Activated T-cell treated with anti-CD3 and anti-CD28 coated beads for 4 hours (primary cell): ENCODE measurements at regions not wholly inside any gene's neighbourhood (a gene's known extent, or its start where the extent isn't known, plus 50 kb on each side); places are given as distances from the start of the nearest gene placed in this dataset.

ENCODE experiments used
- DNase-seq: peaks from one replicate; pipeline ENCODE4 v3.0.0-alpha.2; 2020

GRCh38 chr13:84238381-84238780 is 356.1 kb upstream of the SLITRK1 start:
- DNase-seq = no peak

- no peak for DNase-seq
These were observed 354.9 kb upstream of the SLITRK1 start for GRCh38 chr13:84237143-84237542.

DNA sequence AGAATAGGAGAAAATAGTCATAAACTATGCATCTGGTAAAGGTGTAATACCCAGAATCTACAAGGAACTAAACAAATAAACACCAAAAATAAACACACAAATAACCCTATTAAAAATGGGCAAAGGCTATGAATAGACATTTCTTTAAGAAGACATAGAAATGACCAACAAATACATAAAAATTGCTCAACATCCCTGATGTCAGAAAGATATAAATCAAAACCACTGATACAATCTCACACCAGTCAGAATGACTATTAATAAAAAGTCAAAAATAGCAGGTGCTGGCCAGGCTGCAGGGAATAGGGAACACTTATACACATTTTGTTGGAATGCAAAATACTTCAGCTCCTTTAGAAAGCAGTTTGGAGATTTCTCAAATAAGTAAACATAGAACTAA is 352.1 kb upstream of the SLITRK1 start:
- DNase-seq = no peak

DNA sequence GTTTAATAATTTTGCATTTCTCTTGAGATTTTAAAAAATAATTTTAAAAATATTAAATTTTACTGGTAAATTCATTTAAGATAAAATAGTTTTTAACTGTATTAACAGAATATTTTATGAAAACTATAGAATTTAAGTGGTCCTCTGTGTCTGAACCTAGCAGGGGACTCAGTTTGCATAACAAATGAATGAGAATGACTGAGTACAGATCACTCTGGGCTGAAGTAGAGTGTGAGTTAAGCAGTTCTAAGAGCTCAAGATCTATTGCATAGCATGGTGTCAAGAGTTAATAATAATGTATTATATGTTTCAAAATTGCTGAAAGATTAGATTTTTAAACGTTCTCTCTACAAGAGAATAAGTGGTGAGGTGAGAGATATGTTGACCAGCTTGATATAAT is 348.3 kb upstream of the SLITRK1 start:
- no peak for DNase-seq

DNA sequence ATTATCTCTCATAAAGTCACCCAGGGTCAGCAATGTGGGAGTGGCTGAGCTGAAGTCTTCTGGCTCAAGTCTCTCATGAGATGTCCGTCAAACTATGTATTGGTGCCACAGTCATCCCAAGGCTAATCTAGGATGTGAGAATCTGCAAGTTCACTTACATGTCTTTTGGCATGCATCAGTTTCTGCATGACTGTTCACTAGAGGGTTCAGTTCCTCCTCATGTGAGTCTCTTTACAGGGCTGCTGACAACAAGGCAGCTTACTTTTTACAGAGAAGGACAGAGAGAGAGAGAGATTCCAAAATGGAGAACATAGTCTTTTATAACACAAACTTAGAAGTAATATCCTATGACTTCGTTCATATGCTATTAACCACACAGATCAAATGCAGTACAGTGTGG is 328.8 kb upstream of the SLITRK1 start:
- no peak for DNase-seq

GRCh38 chr13:84208246-84208910 is 326.1 kb upstream of the SLITRK1 start:
- DNase-seq = no peak

DNA sequence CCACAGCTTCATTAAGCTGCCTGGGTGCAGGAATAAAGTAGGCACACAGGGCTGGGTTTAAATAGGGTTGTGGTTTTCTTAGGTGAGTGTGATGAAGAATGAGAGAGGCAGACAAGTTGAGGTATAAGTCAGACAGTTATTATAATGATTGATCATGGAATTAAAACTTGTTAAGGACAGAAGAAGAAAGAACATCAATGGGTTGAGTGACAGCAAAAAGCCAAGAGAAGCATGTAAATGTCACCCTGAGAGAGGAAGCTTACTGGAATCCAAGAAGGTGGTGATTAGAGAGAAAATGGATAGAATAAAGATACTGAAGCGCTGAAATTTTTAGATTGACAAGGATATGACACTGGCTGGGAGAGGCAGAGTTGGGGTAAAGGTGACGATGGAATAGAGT is 325.2 kb upstream of the SLITRK1 start:
- DNase-seq = no peak

DNA sequence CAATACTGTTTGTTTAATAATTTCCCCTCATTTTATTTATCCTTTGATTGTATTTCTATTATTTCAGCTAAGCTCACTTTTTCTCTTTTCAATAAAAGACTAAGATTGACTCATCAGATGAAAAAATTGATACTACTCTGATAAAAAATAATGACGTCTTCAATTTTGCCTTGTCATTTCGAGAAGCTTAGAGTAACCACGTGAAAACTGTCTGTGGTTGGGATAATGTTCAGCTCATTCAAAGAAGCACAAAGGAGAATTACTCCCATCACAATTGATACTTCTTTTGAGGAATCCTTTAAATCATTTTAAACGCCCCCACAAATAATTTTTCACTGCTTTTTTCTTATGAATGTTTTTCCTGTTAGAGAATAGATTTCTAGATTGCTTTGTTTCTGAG is 318.7 kb upstream of the SLITRK1 start:
- no peak for DNase-seq

DNA sequence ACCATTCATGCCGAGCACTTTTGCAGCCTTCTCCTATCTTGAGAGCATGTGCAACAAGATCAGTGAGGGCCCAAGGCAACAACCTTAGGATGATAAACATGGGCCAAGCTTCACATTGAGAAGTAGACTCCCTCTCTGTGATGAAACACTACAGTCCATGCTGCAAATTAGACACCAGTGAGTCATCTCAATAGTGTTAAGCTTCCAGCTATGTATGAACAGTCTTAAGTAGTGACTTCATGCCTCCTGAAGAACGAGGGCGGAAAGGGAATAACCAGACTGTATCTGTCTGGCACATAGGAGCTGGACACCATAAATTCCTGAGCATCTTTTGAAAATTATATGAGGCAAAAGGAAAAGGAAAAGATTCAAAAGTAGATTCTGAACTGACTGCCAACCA is 309.9 kb upstream of the SLITRK1 start:
- no peak for DNase-seq

- DNase-seq = no peak
These were observed 308.9 kb upstream of the SLITRK1 start for GRCh38 chr13:84191139-84191538.

- no peak for DNase-seq
These were observed 305.4 kb upstream of the SLITRK1 start for GRCh38 chr13:84187626-84188025.

DNA sequence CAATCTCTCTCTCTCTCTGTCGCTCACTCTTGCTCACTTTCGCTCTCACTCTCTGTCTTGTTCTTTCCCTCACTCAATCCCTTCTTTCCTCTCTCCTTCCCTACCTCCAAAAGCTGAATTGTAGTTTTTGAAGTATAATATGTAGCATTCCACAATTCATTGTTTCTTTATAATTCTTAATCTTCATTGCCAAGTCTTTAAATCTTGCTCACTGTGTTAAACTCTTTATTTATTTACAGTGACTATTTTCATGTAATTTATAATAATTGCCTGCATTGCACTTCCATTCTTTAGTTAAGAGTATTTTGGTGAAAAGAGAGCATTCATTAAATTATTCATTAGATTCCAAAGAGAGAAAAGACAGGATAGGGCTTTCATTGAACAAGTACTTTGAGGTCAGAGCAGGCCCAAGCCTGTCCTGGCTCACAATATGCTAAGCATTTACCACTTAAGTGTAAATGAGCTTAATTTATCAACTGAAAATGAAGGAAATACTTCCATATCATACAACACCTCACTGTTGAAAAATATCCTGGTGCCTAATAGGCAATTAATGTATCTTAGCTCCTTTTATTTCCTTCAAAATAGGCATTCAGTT is 257.4 kb upstream of the SLITRK1 start:
- DNase-seq = no peak

DNA sequence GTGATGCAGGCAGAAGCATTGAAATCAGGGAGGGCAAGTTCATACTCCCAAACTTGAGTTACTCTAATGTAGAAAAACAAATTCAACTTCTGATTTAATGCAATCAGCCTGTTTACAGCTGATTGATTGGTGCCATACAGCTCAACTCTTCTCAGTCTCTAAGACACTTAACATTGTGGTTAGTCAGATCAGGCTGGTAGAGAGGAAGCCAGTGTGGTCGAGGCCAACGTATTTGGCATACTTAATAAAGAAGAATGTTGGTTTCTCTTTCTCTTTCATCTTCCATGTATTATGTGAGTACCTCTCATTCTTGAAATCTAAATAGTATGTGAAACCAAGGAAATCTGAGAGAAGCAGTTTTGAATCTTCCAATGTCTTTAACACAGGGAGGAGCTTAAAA is 255.0 kb upstream of the SLITRK1 start:
- DNase-seq = peak; percentile 11

DNA sequence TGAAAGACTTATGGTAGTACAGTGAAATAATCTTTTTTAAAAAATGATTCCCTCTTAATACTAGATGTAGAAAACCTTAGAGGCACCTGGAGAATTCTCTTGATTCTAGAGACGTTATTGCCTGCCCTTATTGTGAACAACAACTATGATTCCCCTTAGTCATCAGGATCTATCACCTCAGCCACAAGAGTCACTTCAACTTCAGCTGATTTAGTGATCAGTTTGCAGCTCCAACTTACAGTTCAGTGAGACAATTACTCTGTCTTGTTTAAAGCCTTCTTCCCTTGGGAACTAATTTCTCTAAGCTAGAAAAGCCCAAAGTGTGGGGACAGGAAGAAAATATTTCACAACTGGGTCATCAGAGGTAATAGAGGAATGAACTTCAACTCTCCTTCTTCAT is 254.3 kb upstream of the SLITRK1 start:
- DNase-seq = no peak

DNA sequence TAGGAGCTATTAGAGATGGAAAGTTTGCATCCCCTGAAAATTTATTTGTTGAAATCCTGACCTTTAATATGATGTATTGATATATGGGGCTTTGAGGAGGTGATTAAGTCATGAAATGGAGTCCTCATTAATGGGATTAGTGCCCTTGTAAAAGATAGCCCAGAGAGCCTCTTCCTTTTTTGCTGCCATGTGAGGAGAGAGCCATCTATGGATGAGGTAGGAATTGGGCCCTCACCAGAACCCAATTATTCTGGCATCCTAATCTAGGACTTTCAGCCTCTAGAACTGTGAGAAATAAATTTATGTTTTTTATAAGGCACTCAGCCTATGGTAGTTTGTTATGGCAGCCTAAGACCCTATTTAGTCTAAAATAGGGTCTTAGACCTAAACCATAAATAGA is 250.2 kb upstream of the SLITRK1 start:
- DNase-seq = no peak

DNA sequence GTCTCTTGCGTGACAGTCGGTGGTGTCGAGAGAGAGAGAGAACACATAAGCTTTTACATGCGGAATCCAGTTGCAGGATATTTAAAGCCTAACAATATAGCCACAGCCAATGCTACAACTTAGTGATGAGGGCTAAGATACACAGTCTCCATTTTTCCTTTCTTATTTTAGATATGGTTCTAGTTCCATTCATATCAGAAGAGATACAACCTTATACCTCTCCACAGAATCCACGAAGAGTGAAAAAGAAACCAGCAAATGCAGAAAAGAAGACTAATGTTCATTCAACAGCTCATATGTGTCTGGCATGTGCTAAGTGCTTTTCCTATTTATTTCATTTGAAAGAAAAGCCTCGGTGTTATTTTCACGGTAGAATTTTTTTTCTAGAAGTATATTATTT is 249.0 kb upstream of the SLITRK1 start:
- DNase-seq = no peak

GRCh38 chr13:84130495-84131114 is 248.3 kb upstream of the SLITRK1 start:
- DNase-seq = no peak

DNA sequence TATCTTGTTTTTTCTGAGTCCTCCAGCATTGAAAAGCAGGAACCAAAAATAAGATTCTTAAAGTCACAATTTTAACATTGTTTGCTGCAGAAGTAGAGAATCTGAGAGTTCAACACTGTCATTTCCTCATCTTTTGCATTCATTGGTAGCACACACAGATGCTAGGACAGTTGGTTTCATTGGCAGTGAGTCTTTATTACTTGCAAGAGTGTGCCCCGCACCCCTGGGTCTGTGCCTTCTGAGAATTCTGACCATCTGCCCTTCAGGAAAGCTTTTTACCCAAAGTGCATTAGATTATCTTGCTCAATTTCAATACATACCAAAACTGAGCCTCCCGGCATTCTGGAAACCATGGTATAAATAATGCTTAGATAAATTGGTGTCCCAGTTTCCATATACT is 247.7 kb upstream of the SLITRK1 start:
- DNase-seq = no peak

DNA sequence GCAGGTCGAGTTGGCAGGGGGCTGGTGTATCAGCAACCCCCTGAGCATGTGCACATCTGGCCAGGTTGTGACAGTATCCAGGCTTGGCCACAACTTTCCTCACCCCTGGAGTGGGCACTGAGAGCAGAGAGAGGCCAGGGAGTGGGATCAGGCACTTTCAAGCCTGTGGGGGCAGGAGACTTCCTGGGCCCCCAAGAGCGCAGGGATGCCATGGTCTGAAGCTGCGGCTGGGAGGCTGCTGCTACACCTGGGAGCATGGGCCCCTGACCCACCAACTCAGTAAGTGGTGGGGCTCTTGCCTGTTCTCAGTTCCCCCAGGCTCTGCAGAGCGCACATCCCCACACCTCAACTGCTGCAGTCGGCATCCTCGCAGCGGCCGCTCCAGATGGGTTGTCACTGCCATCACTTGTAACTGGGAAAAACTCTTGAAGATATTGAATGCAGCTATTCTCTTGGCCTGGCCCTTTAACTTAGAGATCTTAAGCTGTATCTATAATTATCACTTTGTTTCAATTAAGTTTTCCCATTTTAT is 245.4 kb upstream of the SLITRK1 start:
- no peak for DNase-seq

- DNase-seq = no peak
These were observed 244.4 kb upstream of the SLITRK1 start for GRCh38 chr13:84126671-84127171.

GRCh38 chr13:84121456-84121855 is 239.2 kb upstream of the SLITRK1 start:
- DNase-seq = no peak

GRCh38 chr13:84118839-84119409 is 236.7 kb upstream of the SLITRK1 start:
- no peak for DNase-seq

GRCh38 chr13:84098273-84098672 is 216.0 kb upstream of the SLITRK1 start:
- DNase-seq = no peak

DNA sequence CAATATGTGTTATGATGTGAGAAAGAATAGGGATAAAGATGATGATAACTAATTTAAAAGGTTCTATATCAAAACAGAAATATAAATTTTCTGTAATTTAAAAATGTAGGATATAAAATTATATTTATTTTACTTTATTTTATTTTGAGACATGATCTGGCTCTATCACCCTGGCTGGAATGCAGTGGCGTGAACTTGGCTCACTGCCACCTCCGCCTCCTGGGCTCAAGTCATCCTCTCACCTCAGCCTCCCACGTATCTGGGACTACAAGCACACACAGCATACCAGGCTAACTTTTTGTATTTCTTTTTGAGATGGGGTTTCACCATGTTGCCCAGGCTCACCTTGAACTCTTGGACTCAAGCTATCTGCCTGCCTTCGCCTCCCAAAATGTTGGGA is 214.9 kb upstream of the SLITRK1 start:
- no peak for DNase-seq
